LNCAP (cell line): ENCODE measurements at regions not wholly inside any gene's neighbourhood (a gene's known extent, or its start where the extent isn't known, plus 50 kb on each side); places are given as distances from the start of the nearest gene placed in this dataset.

Experiments used
- CTCF ChIP-seq: fragments of 450-650 bp; IDR thresholded peaks from 2 replicates; pipeline ENCODE4 v1.5.1; 2017; ENCODE audit warnings: mild to moderate bottlenecking

- no peak for TF ChIP-seq CTCF
Observed at GRCh38 chr9:38284039-38284575, 108.4 kb upstream of the ALDH1B1 start.

- TF ChIP-seq CTCF: no peak
Observed at GRCh38 chr9:38282756-38283155, 109.7 kb upstream of the ALDH1B1 start.

GRCh38 chr9:38281917-38282316, 110.6 kb upstream of the ALDH1B1 start:
- no peak for TF ChIP-seq CTCF

- no peak for TF ChIP-seq CTCF
Observed at GRCh38 chr9:38281196-38281595, 111.3 kb upstream of the ALDH1B1 start.

- no peak for TF ChIP-seq CTCF
Observed at GRCh38 chr9:38280251-38280800, 112.2 kb upstream of the ALDH1B1 start.

GRCh38 chr9:38278931-38279679, 113.4 kb upstream of the ALDH1B1 start:
- no peak for TF ChIP-seq CTCF

- TF ChIP-seq CTCF: no peak
Observed at GRCh38 chr9:38278457-38278856, 114.0 kb upstream of the ALDH1B1 start.
